ENCODE measurements at regions not wholly inside any gene's neighbourhood (a gene's known extent, or its start where the extent isn't known, plus 50 kb on each side); places are given as distances from the start of the nearest gene placed in this dataset.

DNA sequence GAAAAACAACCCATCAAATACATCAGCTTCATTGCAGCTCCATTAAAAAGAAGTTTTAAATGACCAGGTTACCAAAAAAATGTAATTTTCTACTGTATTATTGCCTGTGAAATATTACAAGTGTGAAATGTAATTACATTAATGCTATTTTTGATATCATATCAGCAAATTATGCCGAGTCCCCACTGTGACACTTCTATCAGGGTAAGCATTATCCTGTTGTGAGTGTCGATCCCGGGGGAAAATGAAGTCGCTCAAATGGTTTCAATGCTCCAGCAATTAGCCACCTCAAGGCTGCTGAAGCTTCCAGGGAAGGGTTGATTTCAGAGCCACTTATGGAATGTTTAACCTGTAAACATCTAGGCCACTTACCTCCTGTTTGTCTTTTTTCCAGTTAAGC lies 70.4 kb downstream of the RCN1 start:
- DNase-seq (ENCODE audit: low read depth in 1 of 2, low spot score in 1 of 2), result no peak

DNA sequence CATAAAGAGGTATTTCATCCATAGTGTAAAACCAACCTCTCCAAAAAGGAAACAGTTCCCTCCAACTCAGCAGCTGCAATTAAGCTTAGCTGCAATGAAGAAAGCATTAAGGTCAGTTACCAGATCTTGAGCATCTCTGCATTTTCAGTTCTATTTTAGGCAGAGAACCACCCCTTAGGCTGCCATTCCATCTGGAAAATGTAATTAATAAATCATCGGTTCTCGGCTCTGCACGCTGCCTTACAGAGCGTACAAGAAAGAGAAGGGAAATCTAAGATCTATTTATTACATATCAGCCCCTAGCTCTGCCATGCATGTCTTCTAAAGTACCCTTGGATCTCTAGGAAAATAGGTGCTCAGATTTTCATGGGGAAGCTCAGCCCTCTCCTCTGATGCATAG lies 71.5 kb downstream of the RCN1 start:
- DNase-seq (ENCODE audit: low read depth in 1 of 2, low spot score in 1 of 2), result no peak

- DNase-seq (ENCODE audit: low read depth in 1 of 2, low spot score in 1 of 2), result no peak
These were observed 72.0 kb downstream of the RCN1 start for GRCh38 chr11:32162906-32163305.

DNA sequence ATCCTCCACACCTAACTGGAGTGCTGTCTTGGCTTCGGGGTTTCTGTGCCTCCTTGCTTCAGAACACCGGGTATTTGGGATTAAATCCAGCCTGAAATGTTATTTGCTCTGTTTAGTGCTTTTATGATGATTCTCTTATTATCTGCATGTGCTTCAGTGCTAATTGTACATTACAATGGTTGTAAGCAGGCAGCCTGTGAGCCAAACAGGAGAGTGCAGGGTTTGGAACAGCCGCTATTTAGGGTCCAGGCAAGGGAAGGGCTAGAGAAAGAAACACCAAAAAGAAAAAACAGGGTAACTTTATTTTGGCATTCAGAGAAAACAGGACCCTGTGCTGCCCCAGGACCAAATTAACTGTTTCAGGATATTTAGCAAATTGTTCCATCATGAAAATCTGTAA lies 72.7 kb downstream of the RCN1 start:
- no peak for DNase-seq (ENCODE audit: low read depth in 1 of 2, low spot score in 1 of 2)

DNA sequence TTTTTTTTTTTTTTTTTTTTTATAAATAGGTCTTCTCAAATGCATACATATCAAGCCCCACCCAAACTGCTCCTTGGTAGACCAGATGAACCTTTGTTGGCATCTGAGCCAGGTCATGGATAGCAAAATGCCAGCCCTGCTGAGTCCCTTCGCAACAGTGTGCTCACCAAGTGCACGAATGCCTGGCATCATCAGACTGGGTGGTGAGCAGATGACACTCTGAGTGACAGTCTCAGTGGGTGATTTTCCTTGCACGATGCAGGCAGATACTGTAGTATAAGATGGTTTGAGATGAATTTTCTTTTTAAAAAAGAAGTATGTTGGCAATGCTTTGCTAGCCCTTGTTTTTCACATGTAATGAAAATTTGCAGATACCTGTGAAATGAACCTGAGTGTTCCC lies 74.0 kb downstream of the RCN1 start:
- DNase-seq (ENCODE audit: low read depth in 1 of 2, low spot score in 1 of 2), result no peak

DNA sequence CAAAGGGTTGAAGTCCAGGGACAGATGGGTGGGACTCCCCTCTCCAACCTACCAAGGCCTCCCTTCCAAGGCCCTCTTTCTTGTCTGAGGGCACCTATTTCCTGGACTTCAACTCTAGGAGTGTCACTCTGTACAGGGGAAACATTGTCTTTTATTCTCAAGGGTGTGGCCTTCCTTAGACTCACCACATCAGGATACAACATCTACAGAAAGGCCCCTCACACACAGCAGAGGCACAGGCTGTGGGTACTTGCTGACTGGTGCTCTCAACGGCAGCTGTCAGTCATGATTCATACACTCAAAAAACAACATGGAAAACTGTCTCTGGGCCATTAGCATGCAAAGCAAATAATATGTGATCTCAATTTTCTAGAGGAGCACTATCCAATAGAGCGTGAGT lies 78.0 kb downstream of the RCN1 start:
- DNase-seq (ENCODE audit: low read depth in 1 of 2, low spot score in 1 of 2), result no peak

DNA sequence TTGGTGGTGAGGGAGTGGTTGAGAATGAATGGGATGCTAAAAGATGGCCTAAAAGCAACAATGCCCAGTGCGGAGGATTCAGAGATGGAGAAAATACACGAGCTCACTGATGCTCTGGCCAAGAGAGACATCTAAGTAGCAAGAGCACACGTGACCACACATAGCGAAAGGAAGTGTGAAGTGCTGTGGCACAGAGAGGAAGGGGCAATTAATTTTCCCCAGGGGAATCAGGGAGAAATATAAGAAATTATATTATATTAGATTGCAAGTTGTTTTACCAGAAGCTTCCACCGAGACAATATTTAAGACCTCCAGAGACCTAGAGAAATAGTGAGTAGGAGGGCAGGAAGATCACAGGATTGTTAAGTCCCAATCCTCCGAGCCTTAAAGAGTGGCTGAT lies 80.6 kb downstream of the RCN1 start:
- DNase-seq (ENCODE audit: low read depth in 1 of 2, low spot score in 1 of 2), result no peak

- no peak for DNase-seq (ENCODE audit: low read depth in 1 of 2, low spot score in 1 of 2)
These were observed 81.4 kb downstream of the RCN1 start for GRCh38 chr11:32172041-32172847.

DNA sequence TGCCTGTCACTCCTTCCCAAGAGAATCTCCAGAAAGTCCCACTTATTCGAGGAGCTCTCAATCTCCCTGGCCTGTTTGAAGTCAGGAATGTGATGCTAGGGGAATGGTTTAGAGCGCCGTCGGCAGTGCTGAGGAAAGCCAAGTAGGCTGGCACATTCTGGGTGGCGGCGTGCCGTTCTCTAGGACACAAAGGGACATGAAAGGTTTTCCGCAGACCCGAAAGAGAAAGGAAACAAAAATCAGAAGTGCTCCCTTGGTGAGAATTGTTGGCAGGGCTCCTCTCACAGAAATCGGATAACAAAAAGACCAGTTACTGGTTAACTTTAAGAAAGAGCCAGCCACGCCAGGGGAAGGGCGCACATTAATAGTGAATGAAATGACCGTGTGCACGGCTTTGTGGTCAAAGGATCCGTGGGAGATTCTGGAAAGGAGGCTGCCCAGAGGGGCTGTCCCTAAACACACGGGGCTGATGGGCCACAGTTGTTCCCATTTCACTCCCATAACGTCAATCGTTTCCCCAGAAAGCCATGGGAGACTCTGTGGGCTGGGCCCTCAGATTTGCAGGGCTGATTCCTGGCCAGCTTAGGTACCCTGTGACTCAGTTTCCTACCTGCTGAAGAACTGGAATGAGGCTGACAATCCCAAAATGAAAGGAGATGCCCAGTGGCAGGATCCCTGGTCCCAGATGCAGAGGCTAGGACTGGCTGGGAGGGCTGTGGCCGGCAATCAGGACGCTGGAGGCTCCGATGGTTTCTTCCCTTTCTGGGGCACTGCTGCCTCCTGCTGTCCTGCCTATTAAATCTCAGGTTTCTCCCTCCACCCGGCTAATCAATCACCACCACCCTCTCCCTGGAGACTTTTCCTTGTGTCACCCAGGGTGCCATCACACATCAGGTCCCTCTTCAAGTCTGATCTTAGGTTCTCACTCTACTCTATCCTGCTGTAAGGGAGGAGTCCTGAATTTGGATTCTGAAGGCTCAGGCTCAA lies 82.3 kb downstream of the RCN1 start:
- no peak for DNase-seq (ENCODE audit: low read depth in 1 of 2, low spot score in 1 of 2)

DNA sequence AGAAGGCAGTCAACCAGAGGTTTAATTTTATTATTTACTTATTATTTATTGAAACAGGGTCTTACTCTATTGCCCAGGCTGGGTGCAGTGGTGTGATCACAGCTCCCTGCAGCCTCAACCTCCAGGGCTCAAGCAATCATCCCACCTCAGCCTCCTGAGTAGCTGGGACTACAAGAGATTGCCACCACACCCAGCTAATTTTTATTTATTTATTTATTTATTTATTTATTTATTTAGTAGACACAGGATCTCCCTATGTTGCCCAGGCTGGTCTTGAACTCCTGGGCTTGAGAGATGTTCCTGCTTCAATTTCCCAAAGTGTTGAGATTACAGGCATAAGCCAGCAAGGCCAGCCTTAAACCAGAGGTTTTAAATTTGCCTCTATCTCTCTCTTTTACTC lies 83.1 kb downstream of the RCN1 start:
- no peak for DNase-seq (ENCODE audit: low read depth in 1 of 2, low spot score in 1 of 2)

DNA sequence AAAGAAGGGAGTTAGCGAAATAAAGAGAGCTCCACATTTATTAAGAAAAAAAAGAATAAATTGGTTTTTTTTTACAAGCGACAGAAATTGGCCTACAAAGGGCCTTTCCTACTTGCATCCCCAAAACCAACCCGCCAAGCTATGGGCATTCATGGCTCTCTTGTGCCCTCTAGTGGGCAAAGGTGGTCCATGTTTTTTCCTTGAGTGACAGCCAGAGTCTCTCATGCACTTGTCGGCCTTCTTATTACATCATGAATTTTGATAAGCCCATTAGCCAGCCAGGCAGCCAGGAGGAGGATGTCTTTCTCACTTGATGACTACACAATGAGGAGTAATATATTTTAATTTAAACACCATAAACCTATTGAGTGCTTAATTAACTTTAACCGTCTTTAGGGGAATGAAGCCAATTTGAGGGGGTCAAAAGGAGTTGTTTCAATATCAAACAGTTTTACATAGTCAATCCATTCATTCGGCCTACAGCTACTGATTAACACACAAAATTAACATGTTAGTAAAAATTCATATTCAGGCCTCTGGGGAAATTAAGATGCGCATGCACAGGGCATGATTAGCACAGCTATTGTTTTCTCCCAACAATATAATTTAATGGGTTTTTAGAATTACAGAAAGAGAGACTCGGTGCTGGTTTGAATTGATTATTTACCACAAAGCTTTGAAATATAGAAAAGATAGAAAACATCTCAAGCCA lies 85.5 kb downstream of the RCN1 start:
- DNase-seq (ENCODE audit: low read depth in 1 of 2, low spot score in 1 of 2), result peak; percentile 53 to 54

- no peak for DNase-seq (ENCODE audit: low read depth in 1 of 2, low spot score in 1 of 2)
These were observed 87.8 kb downstream of the RCN1 start for GRCh38 chr11:32178692-32179091.

GRCh38 chr11:32183512-32183911 lies 92.6 kb downstream of the RCN1 start:
- no peak for DNase-seq (ENCODE audit: low read depth in 1 of 2, low spot score in 1 of 2)

GRCh38 chr11:32184041-32184722 lies 93.3 kb downstream of the RCN1 start:
- DNase-seq (ENCODE audit: low read depth in 1 of 2, low spot score in 1 of 2), result no peak

DNA sequence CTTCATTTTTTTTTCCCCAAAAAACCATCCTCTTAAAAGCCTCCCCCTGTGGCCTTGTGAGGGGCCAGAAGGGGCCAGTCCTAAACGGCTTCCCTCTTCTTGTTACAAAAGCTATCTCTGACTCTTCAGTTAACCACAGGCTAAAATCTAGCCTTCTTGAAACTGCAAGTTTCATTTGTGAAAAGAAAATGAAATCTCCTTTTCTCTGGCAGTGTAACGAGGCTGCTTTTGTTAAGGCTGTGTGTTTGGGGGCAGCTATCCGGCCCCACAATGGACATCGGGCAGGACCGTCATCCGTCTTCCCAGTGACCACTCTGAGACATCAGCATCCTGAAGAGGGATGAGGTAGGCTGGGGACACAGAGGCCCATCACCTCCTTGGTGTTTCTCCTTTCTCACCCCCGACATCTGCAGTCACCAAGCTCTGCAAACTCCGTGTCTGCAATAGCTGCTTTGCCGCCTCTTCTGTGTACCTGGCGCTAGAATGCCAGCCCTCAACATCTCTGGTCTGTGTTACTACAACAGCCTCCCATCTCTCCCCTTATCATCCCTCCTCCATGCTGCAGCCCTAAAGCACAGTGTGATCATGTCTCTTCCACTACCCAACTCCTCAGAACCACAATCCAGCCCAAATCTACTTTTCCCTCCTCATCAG lies 94.0 kb downstream of the RCN1 start:
- no peak for DNase-seq (ENCODE audit: low read depth in 1 of 2, low spot score in 1 of 2)

GRCh38 chr11:32186118-32186517 lies 95.2 kb downstream of the RCN1 start:
- DNase-seq (ENCODE audit: low read depth in 1 of 2, low spot score in 1 of 2), result no peak

GRCh38 chr11:32187111-32187510 lies 96.2 kb downstream of the RCN1 start:
- no peak for DNase-seq (ENCODE audit: low read depth in 1 of 2, low spot score in 1 of 2)

GRCh38 chr11:32188785-32189184 lies 97.9 kb downstream of the RCN1 start:
- DNase-seq (ENCODE audit: low read depth in 1 of 2, low spot score in 1 of 2), result no peak

- DNase-seq (ENCODE audit: low read depth in 1 of 2, low spot score in 1 of 2), result no peak
These were observed 105.3 kb downstream of the RCN1 start for GRCh38 chr11:32196137-32196536.

- no peak for DNase-seq (ENCODE audit: low read depth in 1 of 2, low spot score in 1 of 2)
These were observed 107.2 kb downstream of the RCN1 start for GRCh38 chr11:32198053-32198452.
